HUES48 (cell line): ENCODE measurements at regions not wholly inside any gene's neighbourhood (a gene's known extent, or its start where the extent isn't known, plus 50 kb on each side); places are given as distances from the start of the nearest gene placed in this dataset.
A peak's percentile ranks its signal among the peaks of the same experiment; 100 is the strongest.

Experiments
- H3K27ac ChIP-seq: one replicate; pipeline ENCODE4 v1.7.0; 2013; ENCODE audit warnings: low read depth, low read length, inconsistent platforms
- H3K27me3 ChIP-seq: 2 replicates; pipeline ENCODE4 v1.6.1; 2013; ENCODE audit warnings: mild to moderate bottlenecking, low read length; ENCODE audit not compliant: control insufficient read depth, insufficient read depth
- H3K36me3 ChIP-seq: 2 replicates; pipeline ENCODE4 v1.6.1; 2013; ENCODE audit warnings: low read length; ENCODE audit not compliant: control insufficient read depth, insufficient read depth
- H3K4me1 ChIP-seq: 2 replicates; pipeline ENCODE4 v1.6.1; 2013; ENCODE audit warnings: mild to moderate bottlenecking, low read length; ENCODE audit not compliant: control insufficient read depth, insufficient read depth
- H3K4me3 ChIP-seq: 2 replicates; pipeline ENCODE4 v1.5.1; 2013; ENCODE audit warnings: mild to moderate bottlenecking, low read depth, low read length
- H3K9ac ChIP-seq: 2 replicates; pipeline ENCODE4 v1.6.1; 2013; ENCODE audit warnings: mild to moderate bottlenecking, low read depth, low read length, moderate library complexity
- H3K9me3 ChIP-seq: 2 replicates; pipeline ENCODE4 v1.6.1; 2013; ENCODE audit warnings: low read length; ENCODE audit not compliant: control insufficient read depth, insufficient read depth

DNA sequence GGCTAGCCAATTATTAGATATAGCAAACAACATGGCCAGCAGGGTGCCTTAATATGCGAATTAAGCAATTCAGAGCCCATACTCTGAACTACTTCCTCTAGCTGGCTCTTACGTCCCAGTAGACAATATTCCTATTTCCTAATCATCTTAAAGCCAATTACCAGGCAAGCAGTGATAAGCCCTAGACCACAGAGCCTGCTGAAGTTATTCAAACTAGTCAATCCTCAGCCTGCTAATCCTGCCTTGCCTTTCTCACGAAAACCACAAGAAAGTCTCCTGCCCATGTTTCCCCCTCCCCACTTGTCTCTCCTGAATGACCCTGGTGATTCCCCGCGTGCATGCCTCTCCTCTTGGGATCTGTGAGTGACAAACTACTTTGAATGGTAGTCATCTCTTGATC, 86.8 kb upstream of the CACNA2D1 start:
- H3K9ac ChIP-seq = no peak overlapping the region
- H3K27ac ChIP-seq = no peak overlapping the region

DNA sequence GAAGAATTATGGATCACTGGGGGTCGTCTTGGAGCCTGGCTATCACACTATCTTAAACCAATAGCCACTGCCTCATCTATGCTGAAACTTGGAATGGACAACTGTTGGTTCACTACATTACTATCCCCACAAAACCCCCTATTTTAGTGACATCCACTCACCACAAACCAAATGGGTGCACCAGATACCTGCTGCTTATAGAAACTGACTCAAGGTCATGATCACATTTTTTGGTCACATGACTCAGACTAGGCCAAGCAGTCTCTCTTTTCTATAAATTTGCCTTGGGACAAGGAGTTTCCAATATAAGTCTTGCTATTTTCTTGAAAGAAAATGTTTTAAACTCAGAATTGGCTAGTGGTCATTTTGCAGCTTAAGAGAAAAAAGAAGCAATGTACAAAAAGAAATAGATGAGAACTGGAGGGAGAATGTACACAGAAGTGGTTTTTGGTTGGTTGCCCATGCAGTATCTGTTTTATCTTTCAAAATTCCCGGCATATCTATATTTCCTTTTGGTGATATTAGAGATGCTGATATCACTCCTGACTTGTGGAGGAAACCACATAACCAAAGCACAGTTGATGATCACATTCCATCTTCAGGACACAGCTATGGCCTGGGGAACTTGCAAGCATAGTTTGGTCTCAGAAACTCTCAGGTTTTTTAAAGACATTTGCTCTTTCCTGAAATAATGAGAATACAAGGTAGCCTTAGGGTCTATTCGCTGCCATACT, 85.2 kb upstream of the CACNA2D1 start:
- H3K9ac ChIP-seq = no peak overlapping the region
- no peaks in the 10 kb centered on the region for H3K9me3 ChIP-seq
- no peak overlapping the region for H3K4me3 ChIP-seq
- H3K36me3 ChIP-seq = no peaks in the 10 kb centered on the region
- H3K4me1 ChIP-seq = no peaks in the 10 kb centered on the region
- no peaks in the 10 kb centered on the region for H3K27me3 ChIP-seq
- no peak overlapping the region for H3K27ac ChIP-seq

More for the DNA sequence above, 86.8 kb upstream of the CACNA2D1 start:
- no peaks in the 10 kb centered on the region for H3K27me3 ChIP-seq
- H3K36me3 ChIP-seq = no peaks in the 10 kb centered on the region
- no peaks in the 10 kb centered on the region for H3K4me1 ChIP-seq
- H3K4me3 ChIP-seq = no peak overlapping the region
- H3K9me3 ChIP-seq = no peaks in the 10 kb centered on the region

- no peaks in the 10 kb centered on the region for H3K27me3 ChIP-seq
- H3K36me3 ChIP-seq = no peaks in the 10 kb centered on the region
- H3K4me1 ChIP-seq = no peaks in the 10 kb centered on the region
- H3K9ac ChIP-seq = no peak overlapping the region
- H3K27ac ChIP-seq = no peak overlapping the region
- H3K9me3 ChIP-seq = no peaks in the 10 kb centered on the region
- H3K4me3 ChIP-seq = no peak overlapping the region
Observed at GRCh38 chr7:82527851-82528250, 84.3 kb upstream of the CACNA2D1 start.

- H3K36me3 ChIP-seq = no peaks in the 10 kb centered on the region
- no peak overlapping the region for H3K27ac ChIP-seq
- no peaks in the 10 kb centered on the region for H3K9me3 ChIP-seq
- H3K9ac ChIP-seq = no peak overlapping the region
- no peak overlapping the region for H3K4me3 ChIP-seq
- H3K4me1 ChIP-seq = no peaks in the 10 kb centered on the region
- no peaks in the 10 kb centered on the region for H3K27me3 ChIP-seq
Observed at GRCh38 chr7:82521906-82522445, 78.4 kb upstream of the CACNA2D1 start.

DNA sequence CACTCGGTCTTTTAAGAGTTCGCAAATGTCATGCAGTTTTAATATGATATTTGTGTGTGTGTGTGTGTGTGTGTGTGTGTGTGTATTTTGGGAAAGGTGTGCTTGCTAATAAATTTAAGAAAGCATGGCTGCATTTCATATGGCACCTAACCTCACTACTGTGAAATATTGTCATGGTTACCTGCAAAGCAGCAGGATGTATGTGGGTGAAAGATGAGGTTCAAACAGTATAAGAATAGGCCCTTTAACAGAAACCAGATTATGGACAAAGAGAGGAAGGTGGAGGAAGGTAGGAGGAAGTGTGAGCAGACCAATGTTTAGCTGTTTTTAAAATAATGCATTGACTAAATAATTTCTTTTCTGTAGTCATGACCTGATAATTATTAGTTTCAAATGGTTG, 73.5 kb upstream of the CACNA2D1 start:
- H3K9ac ChIP-seq = no peak overlapping the region

GRCh38 chr7:82511542-82511941, 68.0 kb upstream of the CACNA2D1 start:
- Histone ChIP-seq H3K9ac (no peak overlapping the region), H3K27me3 (no peaks in the 10 kb centered on the region), H3K9me3 (no peaks in the 10 kb centered on the region), H3K4me3 (no peak overlapping the region), H3K36me3 (no peaks in the 10 kb centered on the region), H3K4me1 (no peaks in the 10 kb centered on the region; the same call in 1 of the 2 replicates), H3K27ac (no peak overlapping the region)

More for the DNA sequence above, 73.5 kb upstream of the CACNA2D1 start:
- Histone ChIP-seq H3K4me1 (no peaks in the 10 kb centered on the region), H3K27me3 (no peaks in the 10 kb centered on the region), H3K4me3 (no peak overlapping the region), H3K27ac (no peak overlapping the region), H3K36me3 (no peaks in the 10 kb centered on the region), H3K9me3 (no peaks in the 10 kb centered on the region)

- peaks cover 8% of the 10 kb centered on the region for H3K4me1 ChIP-seq
- H3K27ac ChIP-seq = no peak overlapping the region
- H3K9ac ChIP-seq = no peak overlapping the region
- H3K36me3 ChIP-seq = no peaks in the 10 kb centered on the region
- H3K9me3 ChIP-seq = no peaks in the 10 kb centered on the region
- H3K27me3 ChIP-seq = no peaks in the 10 kb centered on the region
- peak overlapping the region; percentile 48; the same call in 1 of the 2 replicates for H3K4me3 ChIP-seq
Observed at GRCh38 chr7:82507976-82508677, 64.5 kb upstream of the CACNA2D1 start.

DNA sequence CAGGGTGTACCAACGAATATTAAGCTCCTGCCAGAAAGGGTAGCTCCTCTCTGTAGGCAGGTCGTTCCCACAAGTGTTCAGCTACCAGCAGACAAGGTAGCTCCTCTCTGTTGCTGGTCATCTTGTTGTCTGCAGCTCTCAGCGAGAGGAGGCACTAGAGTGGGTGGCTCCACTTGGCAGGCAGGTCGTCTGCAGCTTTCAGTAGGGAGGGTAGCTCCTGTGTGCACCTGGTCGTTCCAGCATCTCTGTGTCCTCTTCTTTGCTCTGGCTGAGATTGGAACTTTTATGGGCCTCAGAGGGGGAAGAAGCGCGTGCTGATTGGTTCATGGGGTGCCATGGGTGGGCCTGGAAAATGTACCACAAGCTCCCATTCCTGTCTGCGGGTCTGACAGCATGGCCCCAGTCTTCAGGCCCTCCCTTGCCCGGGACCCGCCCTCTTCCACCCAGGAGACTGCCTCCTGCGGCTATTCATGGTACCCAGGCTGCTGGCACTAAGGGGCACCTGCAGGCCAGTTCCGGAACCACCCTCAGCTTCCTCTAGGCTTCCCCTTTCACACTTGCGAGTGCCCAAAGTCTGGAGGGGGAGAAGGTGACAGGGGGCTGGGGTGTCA, 63.9 kb upstream of the CACNA2D1 start:
- Histone ChIP-seq H3K9ac (no peak overlapping the region), H3K27ac (no peak overlapping the region), H3K36me3 (no peaks in the 10 kb centered on the region), H3K27me3 (no peaks in the 10 kb centered on the region), H3K9me3 (no peaks in the 10 kb centered on the region), H3K4me1 (peaks cover 8% of the 10 kb centered on the region), H3K4me3 (peak overlapping the region; percentile 48; the same call in 1 of the 2 replicates)

GRCh38 chr7:82506702-82507101, 63.1 kb upstream of the CACNA2D1 start:
- H3K9ac ChIP-seq = no peak overlapping the region
- no peaks in the 10 kb centered on the region for H3K27me3 ChIP-seq
- no peak overlapping the region for H3K4me3 ChIP-seq
- no peaks in the 10 kb centered on the region for H3K36me3 ChIP-seq
- peaks cover 8% of the 10 kb centered on the region for H3K4me1 ChIP-seq
- H3K9me3 ChIP-seq = no peaks in the 10 kb centered on the region
- H3K27ac ChIP-seq = no peak overlapping the region

- H3K27ac ChIP-seq = no peak overlapping the region
Observed at GRCh38 chr7:82506208-82506607, 62.6 kb upstream of the CACNA2D1 start.

DNA sequence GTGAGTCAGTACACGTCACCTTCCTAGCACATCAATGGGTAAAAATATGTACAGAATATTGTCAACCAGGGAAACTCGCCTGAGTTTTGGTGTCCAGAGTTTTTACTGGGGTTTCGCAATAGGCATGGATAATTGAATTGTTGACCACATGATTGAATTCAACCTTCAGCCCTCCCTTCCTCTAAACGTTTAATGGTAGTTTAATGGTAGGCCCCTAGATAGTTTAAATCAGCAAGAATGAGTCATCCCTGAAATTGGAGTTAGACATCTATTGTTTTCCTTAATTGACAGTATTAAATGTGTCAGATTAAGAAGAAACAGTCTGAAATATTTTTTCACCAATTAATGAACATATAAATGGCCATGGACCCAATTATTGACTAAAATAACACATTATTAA, 57.8 kb upstream of the CACNA2D1 start:
- peaks cover 8% of the 10 kb centered on the region; the same call in 1 of the 2 replicates for H3K4me1 ChIP-seq
- no peak overlapping the region for H3K27ac ChIP-seq
- H3K9ac ChIP-seq = no peak overlapping the region
- H3K36me3 ChIP-seq = no peaks in the 10 kb centered on the region
- no peak overlapping the region for H3K4me3 ChIP-seq
- H3K9me3 ChIP-seq = peaks cover 4% of the 10 kb centered on the region; the same call in 1 of the 2 replicates
- no peaks in the 10 kb centered on the region for H3K27me3 ChIP-seq

More at GRCh38 chr7:82506208-82506607, 62.6 kb upstream of the CACNA2D1 start:
- Histone ChIP-seq H3K9me3 (no peaks in the 10 kb centered on the region; the same call in 1 of the 2 replicates), H3K36me3 (no peaks in the 10 kb centered on the region), H3K4me3 (no peak overlapping the region), H3K4me1 (peaks cover 8% of the 10 kb centered on the region), H3K9ac (no peak overlapping the region), H3K27me3 (no peaks in the 10 kb centered on the region)
